Ascending aorta (tissue), 2 donors: ENCODE measurements at regions not wholly inside any gene's neighbourhood (a gene's known extent, or its start where the extent isn't known, plus 50 kb on each side); places are given as distances from the start of the nearest gene placed in this dataset.

Experiments used
- DNase-seq, 2 donors: peaks; one replicate each; pipeline ENCODE4 v3.0.0-alpha.2; 2019; ENCODE audit warnings: low spot score in 2 of 2
- H3K27ac ChIP-seq, 2 donors: fragments of 200-600 bp; sonication (generic); one replicate each; pipeline ENCODE4 v1.5.1; 2016 to 2017; ENCODE audit warnings: mild to moderate bottlenecking in 1 of 2
- H3K27me3 ChIP-seq: fragments of 200-600 bp; sonication (generic); one replicate; pipeline ENCODE4 v1.5.1; 2017
- H3K36me3 ChIP-seq, 2 donors: fragments of 200-600 bp; sonication (generic); one replicate each; pipeline ENCODE4 v1.5.1; 2016
- H3K4me1 ChIP-seq, 2 donors: fragments of 200-600 bp; sonication (generic); one replicate each; pipeline ENCODE4 v1.5.1; 2016 to 2017; ENCODE audit warnings: mild to moderate bottlenecking in 1 of 2
- H3K4me3 ChIP-seq, 2 donors: fragments of 200-600 bp; sonication (generic); one replicate each; pipeline ENCODE4 v1.5.1; 2016 to 2017; ENCODE audit warnings: mild to moderate bottlenecking in 1 of 2
- H3K9me3 ChIP-seq, 2 donors: fragments of 200-600 bp; sonication (generic); one replicate each; pipeline ENCODE4 v1.5.1; 2016
- CTCF ChIP-seq, 3 experiments: fragments of 200-600 bp in 2 of 3; fragments of 450-650 bp in 1 of 3; sonication (generic) in 2 of 3; IDR thresholded peaks; one replicate each; pipeline ENCODE4 v1.5.1; 2016 to 2019; ENCODE audit warnings: antibody characterized with exemption in 3 of 3, mild to moderate bottlenecking in 1 of 3, moderate library complexity in 1 of 3
- intact Hi-C: fragments of 100-400 bp; cut with DNase I; formaldehyde crosslinking; loops from one replicate; pipeline ENCODE4 v1.15.1; 2023

- no peaks in the 10 kb centered on the region for H3K4me1 ChIP-seq
- H3K27me3 ChIP-seq, result no peaks in the 10 kb centered on the region
- no peak for TF ChIP-seq CTCF (IDR thresholded peaks at IDR 0.05)
- no peak overlapping the region for H3K4me3 ChIP-seq
- H3K9me3 ChIP-seq, result no peaks in the 10 kb centered on the region
- no peak for DNase-seq
- H3K27ac ChIP-seq, result no peak overlapping the region
- intact Hi-C loops, result no loop called here
- no peaks in the 10 kb centered on the region for H3K36me3 ChIP-seq
These were observed 84.9 kb upstream of the HPCAL1 start for GRCh38 chr2:10217489-10218435.

GRCh38 chr2:10220045-10220901 is 82.4 kb upstream of the HPCAL1 start:
- no peak for TF ChIP-seq CTCF (IDR thresholded peaks at IDR 0.05)

GRCh38 chr2:10220902-10221391 is 81.8 kb upstream of the HPCAL1 start:
- Histone ChIP-seq H3K9me3 (no peaks in the 10 kb centered on the region), H3K4me3 (no peak overlapping the region), H3K36me3 (no peaks in the 10 kb centered on the region), H3K27me3 (no peaks in the 10 kb centered on the region), H3K27ac (no peak overlapping the region), H3K4me1 (no peaks in the 10 kb centered on the region)
- intact Hi-C loops, result no loop called here
- DNase-seq, result no peak
- no peak for TF ChIP-seq CTCF (IDR thresholded peaks at IDR 0.05)

More at GRCh38 chr2:10220045-10220901, 82.4 kb upstream of the HPCAL1 start:
- no peak overlapping the region for H3K27ac ChIP-seq
- no peaks in the 10 kb centered on the region for H3K27me3 ChIP-seq
- no peak overlapping the region for H3K4me3 ChIP-seq
- no peaks in the 10 kb centered on the region for H3K36me3 ChIP-seq
- intact Hi-C loops, result no loop called here
- no peak for DNase-seq
- no peaks in the 10 kb centered on the region for H3K4me1 ChIP-seq
- no peaks in the 10 kb centered on the region for H3K9me3 ChIP-seq

GRCh38 chr2:10221443-10221842 is 81.3 kb upstream of the HPCAL1 start:
- no peaks in the 10 kb centered on the region for H3K36me3 ChIP-seq
- H3K27ac ChIP-seq, result no peak overlapping the region
- no peaks in the 10 kb centered on the region for H3K27me3 ChIP-seq
- H3K9me3 ChIP-seq, result no peaks in the 10 kb centered on the region
- intact Hi-C loops, result no loop called here
- no peak overlapping the region for H3K4me3 ChIP-seq
- H3K4me1 ChIP-seq, result no peaks in the 10 kb centered on the region
- TF ChIP-seq CTCF (IDR thresholded peaks at IDR 0.05), result no peak
- DNase-seq, result no peak

- DNase-seq, result no peak
- Histone ChIP-seq H3K27me3 (no peaks in the 10 kb centered on the region), H3K4me3 (no peak overlapping the region), H3K27ac (no peak overlapping the region), H3K9me3 (no peaks in the 10 kb centered on the region), H3K36me3 (no peaks in the 10 kb centered on the region), H3K4me1 (no peaks in the 10 kb centered on the region)
- intact Hi-C loops, result no loop called here
- no peak for TF ChIP-seq CTCF (IDR thresholded peaks at IDR 0.05)
These were observed 80.5 kb upstream of the HPCAL1 start for GRCh38 chr2:10221976-10222870.
